ENCODE measurements at regions not wholly inside any gene's neighbourhood (a gene's known extent, or its start where the extent isn't known, plus 50 kb on each side); places are given as distances from the start of the nearest gene placed in this dataset.
"Not testable (repeated sequence)": the region's sequence is repeated elsewhere in the genome, so short reads cannot be mapped to it uniquely, and the experiment has no call there.

- DNase-seq: no peak
Measured at GRCh38 chrX:13179586-13179985, 135.2 kb upstream of the FAM9C start.

- DNase-seq: no peak
Measured at GRCh38 chrX:13179100-13179499, 134.7 kb upstream of the FAM9C start.

GRCh38 chrX:13177921-13178566, 133.6 kb upstream of the FAM9C start:
- DNase-seq: no peak

GRCh38 chrX:13175056-13175455, 130.6 kb upstream of the FAM9C start:
- no peak for DNase-seq

- no peak for DNase-seq
Measured at GRCh38 chrX:13170966-13171558, 126.6 kb upstream of the FAM9C start.

- no peak for DNase-seq
Measured at GRCh38 chrX:13169684-13170083, 125.3 kb upstream of the FAM9C start.

GRCh38 chrX:13168269-13168668, 123.8 kb upstream of the FAM9C start:
- DNase-seq: no peak

- peak; percentile 68 for DNase-seq
Measured at GRCh38 chrX:13167481-13168231, 123.2 kb upstream of the FAM9C start.

GRCh38 chrX:13165266-13166189, 121.1 kb upstream of the FAM9C start:
- no peak for DNase-seq

GRCh38 chrX:13164611-13165010, 120.2 kb upstream of the FAM9C start:
- no peak for DNase-seq

- no peak for DNase-seq
Measured at GRCh38 chrX:13162772-13163410, 118.5 kb upstream of the FAM9C start.

- DNase-seq: no peak
Measured at GRCh38 chrX:13159886-13160285, 115.5 kb upstream of the FAM9C start.

GRCh38 chrX:13158911-13159310, 114.5 kb upstream of the FAM9C start:
- no peak for DNase-seq

- not testable (repeated sequence) for DNase-seq
Measured at GRCh38 chrX:13155550-13155949, 111.1 kb upstream of the FAM9C start.

GRCh38 chrX:13153796-13154195, 109.4 kb upstream of the FAM9C start:
- no peak for DNase-seq

- DNase-seq: no peak
Measured at GRCh38 chrX:13152518-13153185, 108.2 kb upstream of the FAM9C start.

GRCh38 chrX:13151828-13152517, 107.6 kb upstream of the FAM9C start:
- peak; percentile 3 for DNase-seq

- DNase-seq: no peak
Measured at GRCh38 chrX:13149702-13150350, 105.4 kb upstream of the FAM9C start.

- no peak for DNase-seq
Measured at GRCh38 chrX:13147733-13148132, 103.3 kb upstream of the FAM9C start.

GRCh38 chrX:13147147-13147546, 102.7 kb upstream of the FAM9C start:
- no peak for DNase-seq
